ENCODE measurements at regions not wholly inside any gene's neighbourhood (a gene's known extent, or its start where the extent isn't known, plus 50 kb on each side); places are given as distances from the start of the nearest gene placed in this dataset.
A peak's percentile ranks its signal among the peaks of the same experiment; 100 is the strongest.
"Not testable (repeated sequence)": the region's sequence is repeated elsewhere in the genome, so short reads cannot be mapped to it uniquely, and the experiment has no call there.

GRCh38 chr13:109311431-109311976 lies 474.9 kb downstream of the IRS2 start:
- not testable (repeated sequence) for DNase-seq

GRCh38 chr13:109309625-109310363 lies 476.6 kb downstream of the IRS2 start:
- DNase-seq: peak; percentile 43

GRCh38 chr13:109307027-109307426 lies 479.4 kb downstream of the IRS2 start:
- DNase-seq: no peak

- no peak for DNase-seq
Observed at GRCh38 chr13:109301726-109302125, 484.7 kb downstream of the IRS2 start.

GRCh38 chr13:109301276-109301675 lies 485.1 kb downstream of the IRS2 start:
- DNase-seq: no peak

GRCh38 chr13:109297628-109298027 lies 488.8 kb downstream of the IRS2 start:
- DNase-seq: no peak

GRCh38 chr13:109293166-109293565 lies 493.2 kb downstream of the IRS2 start:
- no peak for DNase-seq

GRCh38 chr13:109288151-109288709 lies 498.2 kb downstream of the IRS2 start:
- DNase-seq: no peak

GRCh38 chr13:109287553-109287952 lies 498.8 kb downstream of the IRS2 start:
- DNase-seq: no peak

GRCh38 chr13:109285586-109285985 lies 500.8 kb downstream of the IRS2 start:
- DNase-seq: no peak

- no peak for DNase-seq
Observed at GRCh38 chr13:109281903-109282635, 504.3 kb downstream of the IRS2 start.

- no peak for DNase-seq
Observed at GRCh38 chr13:109281017-109281902, 505.1 kb downstream of the IRS2 start.

- no peak for DNase-seq
Observed at GRCh38 chr13:109276261-109276660, 510.1 kb downstream of the IRS2 start.

GRCh38 chr13:109275852-109276251 lies 510.5 kb downstream of the IRS2 start:
- no peak for DNase-seq

GRCh38 chr13:109275139-109275745 lies 511.1 kb downstream of the IRS2 start:
- no peak for DNase-seq

GRCh38 chr13:109274188-109274821 lies 512.1 kb downstream of the IRS2 start:
- DNase-seq: no peak

GRCh38 chr13:109273326-109273751 lies 513.0 kb downstream of the IRS2 start:
- DNase-seq: no peak

GRCh38 chr13:109272595-109273325 lies 513.6 kb downstream of the IRS2 start:
- no peak for DNase-seq

GRCh38 chr13:109271555-109272541 lies 514.5 kb downstream of the IRS2 start:
- no peak for DNase-seq

- no peak for DNase-seq
Observed at GRCh38 chr13:109271061-109271460, 515.3 kb downstream of the IRS2 start.

All from NCI-H510A (cell line).